C4-2B (cell line): ENCODE measurements at regions not wholly inside any gene's neighbourhood (a gene's known extent, or its start where the extent isn't known, plus 50 kb on each side); places are given as distances from the start of the nearest gene placed in this dataset.

Experiments
- H3K27ac ChIP-seq: fragments of 450-650 bp; 2 replicates; pipeline ENCODE4 v1.5.1; 2017
- CTCF ChIP-seq: fragments of 450-650 bp; conservative IDR thresholded peaks from 2 replicates; pipeline ENCODE4 v1.5.1; 2017; ENCODE audit warnings: mild to moderate bottlenecking
- ZFX ChIP-seq: fragments of 450-650 bp; IDR thresholded peaks from 2 replicates; pipeline ENCODE4 v1.6.1; 2017

GRCh38 chr6:68049562-68049961, 585.5 kb upstream of the ADGRB3 start:
- TF ChIP-seq CTCF = no peak
- TF ChIP-seq ZFX = no peak
- H3K27ac ChIP-seq = no peak overlapping the region

- no peak overlapping the region for H3K27ac ChIP-seq
- no peak for TF ChIP-seq CTCF
- TF ChIP-seq ZFX = no peak
Measured at GRCh38 chr6:68046756-68047155, 588.3 kb upstream of the ADGRB3 start.

- H3K27ac ChIP-seq = no peak overlapping the region
- TF ChIP-seq ZFX (no peak), CTCF (no peak)
Measured at GRCh38 chr6:68046302-68046701, 588.8 kb upstream of the ADGRB3 start.

GRCh38 chr6:68045193-68045592, 589.9 kb upstream of the ADGRB3 start:
- no peak overlapping the region for H3K27ac ChIP-seq
- TF ChIP-seq ZFX = no peak
- TF ChIP-seq CTCF = no peak

GRCh38 chr6:68044264-68044663, 590.8 kb upstream of the ADGRB3 start:
- no peak overlapping the region for H3K27ac ChIP-seq
- no peak for TF ChIP-seq ZFX
- no peak for TF ChIP-seq CTCF

- TF ChIP-seq CTCF (no peak), ZFX (no peak)
- no peak overlapping the region for H3K27ac ChIP-seq
Measured at GRCh38 chr6:68043122-68043398, 592.0 kb upstream of the ADGRB3 start.

- TF ChIP-seq ZFX (no peak), CTCF (no peak)
Measured at GRCh38 chr6:68042339-68043121, 592.6 kb upstream of the ADGRB3 start.

More at GRCh38 chr6:68042339-68043121, 592.6 kb upstream of the ADGRB3 start:
- no peak overlapping the region for H3K27ac ChIP-seq
